GM19463 (cell line): ENCODE measurements at regions not wholly inside any gene's neighbourhood (a gene's known extent, or its start where the extent isn't known, plus 50 kb on each side); places are given as distances from the start of the nearest gene placed in this dataset.

Experiments
- ATAC-seq: cut with Tn5 transposase; IDR thresholded peaks from one replicate; pipeline ENCODE4 v1.9.1; 2021; ENCODE audit warnings: mild to moderate bottlenecking, moderate library complexity; ENCODE audit not compliant: unreplicated experiment

DNA sequence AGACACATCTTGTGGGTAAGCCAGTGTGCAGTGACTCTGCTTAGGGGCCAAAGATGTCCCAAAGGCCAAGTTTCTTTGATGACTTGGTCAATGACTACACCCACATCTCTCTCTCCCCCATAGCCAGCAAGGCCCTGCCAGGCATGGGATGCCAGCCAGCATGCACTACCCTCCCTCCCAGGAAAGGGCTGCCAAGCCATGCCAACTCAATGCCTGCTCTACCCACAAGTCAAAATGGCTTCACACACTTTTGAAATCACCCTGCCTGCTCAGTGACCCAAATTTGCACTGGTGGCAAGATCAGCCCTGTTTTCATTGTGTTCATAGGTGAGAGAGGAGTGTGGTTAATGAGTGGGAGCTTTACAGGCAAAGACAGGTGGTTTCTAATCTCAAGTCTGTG is 112.5 kb downstream of the MATN1 start:
- ATAC-seq: no peak

DNA sequence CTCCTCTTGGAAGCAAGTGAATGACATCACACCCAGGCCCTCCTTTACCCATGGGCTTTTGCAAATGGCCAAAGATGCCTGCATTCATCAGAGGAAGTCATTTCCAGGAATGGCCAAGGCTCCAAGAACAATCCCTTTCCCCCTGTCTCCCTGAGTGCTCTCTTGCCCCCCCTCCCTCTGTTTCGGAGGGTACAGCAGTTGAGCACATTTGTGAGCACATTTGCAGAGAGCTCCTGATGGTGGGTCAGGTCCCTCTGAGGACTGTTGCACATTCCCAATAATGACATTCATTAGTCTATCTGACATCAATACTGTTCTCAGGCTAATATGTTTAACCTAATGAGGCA is 113.4 kb downstream of the MATN1 start:
- ATAC-seq: no peak

DNA sequence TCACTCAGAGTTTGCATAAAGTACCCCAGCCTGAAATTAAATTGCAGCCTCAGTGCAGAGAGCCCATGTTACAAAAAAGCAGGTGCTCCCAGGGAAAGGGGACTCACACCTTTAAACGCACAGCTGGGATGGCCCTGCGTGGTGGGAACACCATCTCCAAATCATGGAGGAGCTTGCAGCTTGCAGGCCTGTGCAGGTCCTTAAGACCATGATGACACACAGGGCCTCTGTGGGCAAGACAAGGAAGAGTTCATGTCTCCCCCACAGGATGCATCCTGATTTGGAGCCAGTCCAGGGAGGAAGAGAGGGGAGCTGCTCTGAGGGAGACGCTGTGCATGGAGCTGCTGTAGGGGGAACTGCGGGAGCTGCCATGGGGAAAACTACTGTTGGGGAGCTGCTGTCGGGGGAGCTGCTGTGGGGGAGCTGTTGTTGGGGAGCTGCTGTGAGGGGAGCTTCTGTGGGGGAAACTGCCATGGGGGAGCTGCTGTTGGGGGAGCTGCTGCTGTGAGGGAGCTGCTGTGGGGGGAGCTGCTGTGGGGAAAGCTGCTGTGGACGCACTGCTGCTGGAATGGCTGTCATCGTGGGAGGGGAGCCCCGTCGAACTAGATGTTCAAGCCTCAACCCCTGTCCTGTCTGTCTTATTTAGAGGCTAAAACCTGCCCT is 113.9 kb downstream of the MATN1 start:
- ATAC-seq: no peak

DNA sequence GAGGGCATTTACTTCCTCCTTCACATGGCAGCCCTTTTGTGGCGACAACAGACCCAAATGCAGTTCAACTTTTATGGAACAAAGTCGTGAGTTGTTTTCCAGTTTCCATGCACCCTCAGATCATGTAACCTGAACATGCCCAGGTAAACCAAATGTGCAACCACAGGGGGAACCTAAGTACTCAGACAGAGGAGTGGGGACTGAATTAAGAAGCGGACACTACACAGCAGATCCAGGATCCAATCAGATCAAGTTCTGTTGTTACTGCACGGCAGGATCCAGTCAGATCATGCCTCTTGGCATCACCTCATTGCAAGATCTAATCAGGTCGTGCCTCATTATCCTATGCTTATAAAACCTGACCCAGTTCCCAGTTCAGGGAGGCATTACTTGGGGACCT is 115.7 kb downstream of the MATN1 start:
- no peak for ATAC-seq

DNA sequence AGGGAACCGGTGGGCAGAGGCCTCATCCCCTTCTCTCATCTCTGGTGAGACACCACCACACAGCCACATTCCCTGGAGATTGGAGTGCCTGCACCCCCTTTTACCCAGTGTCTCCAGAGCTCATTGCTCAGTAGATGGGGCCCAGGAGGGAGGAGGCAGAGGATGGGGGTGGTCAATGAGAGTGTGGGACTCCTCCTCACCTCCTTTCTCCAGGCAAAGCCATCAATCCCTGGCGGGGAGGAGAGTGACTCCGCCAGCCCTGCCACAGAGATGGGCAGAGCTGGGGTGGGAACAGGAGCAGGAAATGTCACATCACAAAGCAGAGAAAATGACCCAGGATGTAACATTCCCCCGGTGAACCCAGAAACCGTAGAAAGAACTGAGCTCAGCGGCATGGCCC is 117.2 kb downstream of the MATN1 start:
- ATAC-seq: no peak

DNA sequence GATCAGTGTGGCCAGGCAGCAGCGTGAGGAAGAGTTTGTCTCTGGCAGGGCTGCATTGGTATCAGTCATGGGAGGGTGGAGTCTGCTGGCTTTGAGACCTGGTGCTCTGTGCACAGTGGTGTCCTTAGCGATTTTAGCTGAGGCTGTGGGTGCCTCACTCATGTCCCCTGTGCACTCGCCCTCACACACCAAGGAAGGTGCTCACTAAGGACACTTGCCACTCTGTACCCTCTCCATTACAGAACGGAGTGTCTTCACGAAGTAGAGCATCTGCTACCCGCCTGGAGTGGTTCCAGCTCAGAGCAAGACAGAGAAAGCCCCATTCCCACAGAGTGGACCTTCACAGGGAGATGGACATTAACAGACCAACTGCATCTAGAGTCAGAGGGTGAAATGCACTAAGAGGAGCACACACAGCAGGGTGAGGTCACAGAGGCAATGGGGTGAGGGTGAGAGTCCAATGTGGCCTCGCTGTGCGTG is 117.9 kb downstream of the MATN1 start:
- no peak for ATAC-seq

DNA sequence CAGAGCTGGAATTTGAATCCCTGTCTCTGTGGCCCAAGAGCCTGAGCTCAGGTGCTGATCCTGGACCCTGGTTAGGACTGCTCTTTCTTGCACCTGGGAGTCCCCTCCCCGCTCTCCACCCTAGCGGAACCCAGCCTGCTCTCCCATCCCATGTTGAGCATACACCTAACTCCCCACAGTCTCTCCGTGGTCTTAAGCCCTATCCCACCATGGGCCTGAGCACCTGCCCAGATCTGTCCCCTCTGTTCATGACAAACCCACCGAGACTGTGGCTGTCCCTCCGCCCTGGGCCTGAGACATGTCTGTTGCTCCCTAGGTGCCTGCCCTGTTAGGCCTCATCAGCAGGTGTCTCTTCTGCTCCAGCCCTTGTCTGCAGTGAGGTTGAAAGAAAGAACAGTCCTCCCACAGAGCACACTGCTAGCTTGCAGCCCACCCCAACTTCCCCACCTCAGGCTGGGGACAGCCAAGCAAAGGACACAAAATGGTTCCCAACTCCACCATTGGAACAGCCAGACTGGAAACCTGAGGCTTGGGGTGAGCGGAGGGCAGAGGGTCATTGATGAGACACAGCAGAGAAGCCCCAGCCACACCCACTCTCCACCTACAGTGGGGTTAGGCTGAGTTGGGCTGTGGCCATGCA is 118.5 kb downstream of the MATN1 start:
- no peak for ATAC-seq

DNA sequence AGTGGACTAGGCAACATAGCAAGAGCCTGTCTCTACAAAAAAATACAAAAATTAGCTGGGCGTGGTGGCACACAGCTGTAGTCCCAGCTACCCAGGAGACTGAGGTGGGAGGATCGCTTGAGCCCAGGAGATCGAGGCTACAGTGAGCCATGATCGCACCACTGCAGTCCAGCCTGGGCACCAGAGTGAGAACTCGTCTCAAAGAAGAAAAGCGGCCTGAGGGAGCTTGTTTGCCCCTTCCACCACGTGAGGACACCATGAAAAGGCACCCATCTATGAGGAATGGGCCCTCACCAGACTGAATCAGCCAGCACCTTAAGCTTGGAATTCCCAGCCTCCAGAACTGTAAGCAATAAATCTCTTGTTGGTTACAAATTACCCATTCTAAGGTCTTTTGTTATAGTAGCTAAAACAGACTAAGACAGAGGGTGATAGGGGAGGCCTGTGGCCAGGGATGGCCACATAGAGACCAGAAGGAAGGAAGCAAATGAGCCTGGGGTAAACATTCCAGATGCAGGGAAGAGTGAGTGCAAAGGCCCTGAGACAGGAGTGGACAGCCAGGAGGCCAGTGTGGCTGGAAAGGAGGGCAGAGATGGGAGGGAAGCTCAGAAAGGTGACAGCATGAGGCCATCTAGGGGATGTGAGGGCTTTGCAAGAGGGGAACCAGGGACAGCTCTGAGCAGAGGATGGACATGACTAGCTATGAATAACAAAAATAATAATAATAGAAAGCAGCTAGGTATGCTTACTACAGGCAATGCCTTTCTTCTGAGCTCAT is 120.1 kb downstream of the MATN1 start:
- no peak for ATAC-seq

DNA sequence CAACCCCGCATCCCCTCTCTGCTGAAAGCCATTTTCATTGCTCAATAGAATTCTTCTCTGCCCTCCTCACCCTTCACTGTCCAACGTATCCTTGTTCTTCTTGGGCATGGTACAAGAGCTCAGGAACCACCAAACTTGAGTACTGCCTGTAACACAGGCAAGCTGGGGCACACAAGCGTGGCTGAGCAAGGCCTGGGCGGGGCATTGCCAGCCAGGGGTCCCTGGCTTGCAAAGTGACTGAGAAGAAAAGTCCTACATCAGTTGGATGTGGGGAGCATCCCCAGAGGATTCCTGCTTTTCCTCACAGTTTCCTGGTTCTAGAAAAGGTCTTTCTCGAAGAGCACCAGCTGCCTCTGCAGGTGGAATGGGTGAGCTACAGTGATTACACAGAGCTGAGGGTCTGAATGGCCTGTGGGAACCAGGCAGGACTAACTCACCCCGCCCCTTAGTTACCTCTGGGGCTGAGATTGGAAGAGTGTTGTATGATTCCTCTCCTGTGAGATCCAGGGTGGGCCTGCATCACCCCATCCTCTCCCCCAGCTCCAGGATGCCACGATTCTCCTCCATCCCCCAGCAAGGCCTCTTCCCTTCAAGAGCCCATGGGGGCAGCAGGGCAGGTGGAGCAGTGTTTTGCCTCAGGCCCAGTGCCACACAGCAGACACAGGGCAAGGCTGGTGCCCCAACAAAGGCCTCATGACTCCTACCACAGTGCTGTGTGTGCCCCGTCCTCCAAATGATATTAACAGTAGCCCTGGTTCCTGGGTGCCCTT is 121.9 kb downstream of the MATN1 start:
- no peak for ATAC-seq

DNA sequence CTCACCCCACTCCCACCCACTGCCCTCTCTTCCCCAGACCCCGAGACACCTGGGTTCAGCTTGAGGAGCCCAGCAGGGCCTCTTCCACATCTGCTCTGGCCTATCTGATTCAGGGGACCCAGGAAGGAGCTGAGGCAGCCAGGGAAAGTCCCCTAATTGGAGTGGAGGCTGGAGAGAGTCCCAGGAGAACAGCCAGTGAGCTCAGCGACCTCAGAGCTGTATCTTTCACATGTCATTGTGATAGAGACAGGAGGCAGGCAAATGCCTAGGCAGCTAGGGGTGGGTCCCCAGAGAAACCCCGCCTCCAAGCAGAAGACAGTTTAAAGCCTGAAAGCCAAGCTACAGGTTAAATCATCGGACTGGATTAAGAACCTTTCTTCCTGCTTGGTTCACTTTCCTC is 122.7 kb downstream of the MATN1 start:
- ATAC-seq: no peak

DNA sequence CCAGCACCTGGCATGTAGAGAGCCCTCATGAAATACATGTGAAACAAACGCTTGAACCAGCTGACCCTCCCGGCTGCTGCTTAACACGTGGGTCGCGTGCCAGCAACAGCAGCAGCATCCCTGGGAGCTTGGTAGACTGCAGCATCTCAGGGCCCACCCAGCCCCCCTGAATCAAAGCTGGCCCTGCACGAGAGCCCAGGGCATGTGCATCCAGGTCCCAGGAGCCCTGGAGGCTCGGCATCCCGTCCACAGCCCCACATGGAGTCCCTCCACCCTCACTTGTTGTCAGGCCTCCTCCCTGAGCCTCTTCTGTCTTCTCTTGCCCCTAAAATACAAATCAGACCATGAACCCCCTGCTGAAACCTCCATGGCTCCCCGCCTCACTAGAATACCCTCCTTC is 123.1 kb downstream of the MATN1 start:
- ATAC-seq: no peak

DNA sequence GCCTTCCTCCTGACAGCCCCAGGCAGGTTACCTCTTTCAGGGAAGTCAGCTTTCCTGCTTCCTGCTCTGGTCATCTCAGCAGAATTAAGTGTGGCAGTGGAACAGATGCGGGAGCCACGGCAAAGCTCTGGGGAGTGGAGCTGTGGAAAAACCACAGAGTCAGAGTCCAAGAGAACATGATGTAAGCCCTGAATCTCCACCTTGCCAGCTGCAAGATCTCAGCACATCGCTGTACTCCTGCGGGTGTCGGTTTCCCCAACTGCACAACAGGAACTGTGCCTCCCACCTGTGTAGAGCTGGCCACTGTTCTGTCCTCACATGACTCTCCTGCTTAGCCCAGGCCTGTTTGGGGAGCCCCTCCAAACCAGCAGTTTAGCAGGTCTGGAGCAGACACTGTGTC is 123.7 kb downstream of the MATN1 start:
- ATAC-seq: no peak

DNA sequence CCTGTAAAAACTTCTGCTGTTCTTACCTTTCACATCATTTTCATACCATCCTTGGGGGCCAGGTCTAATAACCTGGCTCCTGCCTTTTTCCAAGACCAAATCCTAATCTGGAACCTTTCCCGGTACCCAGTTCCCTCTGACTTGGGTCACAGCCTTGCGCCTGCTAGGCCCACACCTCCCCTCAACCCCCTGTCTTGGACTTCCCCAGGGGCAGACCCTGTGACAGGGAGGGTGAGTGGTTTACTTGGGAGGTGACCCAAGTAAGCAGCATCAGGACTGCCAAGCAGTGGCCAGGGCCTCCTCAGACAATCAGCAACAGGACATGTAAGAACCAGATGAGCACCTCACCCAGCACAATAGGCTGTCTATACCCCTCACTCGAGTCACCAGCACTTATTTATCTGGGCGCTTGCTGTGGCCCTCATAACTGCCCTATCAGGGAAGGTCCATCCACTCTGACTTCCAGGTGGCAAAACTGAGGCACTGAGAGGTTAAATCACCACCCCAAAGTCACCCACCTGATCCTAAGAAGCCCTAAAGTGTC is 124.7 kb downstream of the MATN1 start:
- ATAC-seq: no peak

DNA sequence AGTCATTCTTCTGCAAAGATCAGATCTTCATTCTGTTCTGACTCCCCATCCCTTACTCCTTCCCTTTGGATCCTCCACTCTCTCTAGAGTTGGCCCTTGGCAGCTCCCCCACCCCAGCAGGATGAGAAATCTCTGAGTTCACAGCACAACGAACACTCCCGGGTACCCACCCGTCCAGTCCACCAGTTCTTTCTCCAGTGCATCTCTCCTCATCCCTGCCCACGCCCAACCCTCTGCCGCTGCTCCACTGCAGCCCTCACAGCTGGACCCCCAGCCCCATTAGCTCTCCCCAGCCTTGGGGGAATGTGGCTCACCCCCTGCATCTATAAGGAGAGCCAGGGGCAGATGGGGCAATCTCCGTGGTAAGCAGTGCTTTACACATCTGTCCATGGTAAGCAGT is 125.7 kb downstream of the MATN1 start:
- ATAC-seq: no peak

DNA sequence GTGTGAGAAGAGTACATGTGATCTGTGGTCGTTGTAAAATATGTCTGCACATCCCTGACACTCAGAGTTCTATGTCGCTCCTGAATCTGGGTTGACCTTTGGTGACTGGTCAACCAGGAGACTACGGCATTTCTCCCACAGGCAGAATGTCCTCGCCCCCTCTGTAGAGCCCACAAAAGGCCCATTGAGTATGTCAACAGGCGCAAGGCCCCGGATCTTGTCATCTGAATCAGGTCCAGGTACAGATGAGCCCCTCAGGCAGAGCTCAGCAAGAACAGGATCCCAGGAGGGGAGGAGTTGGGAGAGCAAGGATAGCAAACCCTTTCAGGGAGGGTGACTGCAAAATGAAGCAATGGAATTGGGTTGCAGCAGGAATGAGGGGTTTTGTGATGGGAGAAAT is 126.5 kb downstream of the MATN1 start:
- ATAC-seq: no peak

DNA sequence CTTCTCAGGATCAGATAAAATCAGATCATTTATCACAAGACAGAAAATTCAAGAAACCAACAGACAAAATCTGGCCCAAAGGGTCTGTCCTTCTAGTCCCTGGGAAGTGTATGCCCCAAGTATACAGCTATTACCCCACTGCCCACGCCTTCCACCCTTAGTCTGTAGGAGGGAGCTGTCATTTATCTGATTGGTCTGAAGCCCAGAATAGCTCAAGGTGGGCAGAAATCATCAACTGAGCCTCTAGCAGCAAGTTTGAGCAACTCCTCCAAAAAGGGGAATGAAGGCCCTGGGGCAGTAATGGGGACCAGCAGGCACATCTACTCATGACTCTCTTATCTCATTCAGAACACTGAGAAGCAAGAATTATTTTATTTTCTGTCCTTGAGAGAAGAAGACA is 126.9 kb downstream of the MATN1 start:
- no peak for ATAC-seq

DNA sequence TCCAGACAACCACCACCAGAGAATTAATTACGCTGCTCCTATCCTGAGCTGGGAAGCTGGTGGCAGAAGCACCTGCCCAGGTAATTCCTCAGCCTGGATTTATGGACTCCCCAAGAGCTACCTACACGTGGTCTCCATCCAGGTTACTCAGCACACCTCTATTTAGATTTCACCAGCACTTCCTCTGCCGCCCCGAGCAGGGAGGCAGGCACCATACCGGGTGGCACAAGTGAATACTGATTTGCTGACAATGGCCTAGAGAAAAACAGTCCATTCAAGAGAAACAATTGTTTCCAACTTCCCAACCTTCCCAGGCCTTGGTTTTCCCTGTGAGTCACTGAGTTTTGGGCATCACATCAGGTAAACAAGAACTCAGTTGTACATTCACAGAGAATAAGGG is 134.3 kb downstream of the MATN1 start:
- no peak for ATAC-seq

DNA sequence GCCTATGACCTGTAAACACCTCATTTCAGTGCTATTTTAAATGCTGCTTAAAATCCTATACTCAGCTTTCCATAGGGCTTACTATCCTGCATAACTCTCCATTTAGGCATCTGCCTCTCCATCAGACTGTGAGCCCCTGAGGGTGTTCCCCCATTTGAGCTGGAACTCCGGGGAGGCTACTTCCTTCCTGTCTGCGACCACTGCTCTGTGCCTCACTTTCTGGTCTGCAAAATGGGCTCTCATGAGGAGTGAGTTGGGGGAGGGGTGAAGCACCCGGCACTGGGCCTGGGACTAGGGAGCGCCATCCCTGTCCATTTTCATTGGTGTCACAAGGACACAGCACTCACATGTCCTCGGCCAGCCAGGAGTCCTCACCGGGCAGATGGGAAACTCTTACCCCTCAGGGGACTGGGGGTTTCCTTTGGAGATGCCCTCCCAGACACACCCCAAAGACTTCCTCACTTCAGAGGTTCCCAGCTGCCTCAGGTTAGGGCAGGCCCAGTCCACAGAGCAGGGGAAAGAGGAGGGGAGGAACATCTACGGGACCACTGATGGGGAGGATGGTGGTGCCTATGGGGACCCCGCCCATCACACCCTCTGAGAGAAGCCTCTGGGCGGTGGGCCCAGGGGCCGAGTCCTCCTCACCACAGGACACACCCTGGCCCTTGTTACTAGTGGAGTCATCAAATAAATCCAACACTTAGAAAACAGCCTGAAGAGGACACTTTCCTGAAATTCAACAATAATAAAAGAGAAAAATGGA is 134.9 kb downstream of the MATN1 start:
- no peak for ATAC-seq

DNA sequence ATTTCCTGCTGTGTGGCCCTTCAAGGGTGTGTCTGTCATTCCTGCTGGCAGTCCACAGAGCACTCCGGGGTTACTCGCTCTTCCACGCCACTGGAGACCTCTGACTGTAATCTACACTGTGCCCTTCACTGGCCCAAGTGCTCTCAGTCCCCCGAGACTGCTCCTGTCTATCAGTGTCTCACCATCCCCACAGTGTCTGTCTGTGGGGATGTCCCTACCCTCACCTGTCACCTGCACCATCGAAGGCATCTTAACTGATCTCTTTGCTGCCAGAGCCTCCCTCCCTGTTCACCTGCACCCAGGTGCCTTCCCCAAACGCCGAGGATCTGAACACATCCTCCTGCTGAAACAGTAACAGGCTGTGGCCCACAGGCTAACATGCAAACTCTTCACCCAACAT is 136.7 kb downstream of the MATN1 start:
- no peak for ATAC-seq

DNA sequence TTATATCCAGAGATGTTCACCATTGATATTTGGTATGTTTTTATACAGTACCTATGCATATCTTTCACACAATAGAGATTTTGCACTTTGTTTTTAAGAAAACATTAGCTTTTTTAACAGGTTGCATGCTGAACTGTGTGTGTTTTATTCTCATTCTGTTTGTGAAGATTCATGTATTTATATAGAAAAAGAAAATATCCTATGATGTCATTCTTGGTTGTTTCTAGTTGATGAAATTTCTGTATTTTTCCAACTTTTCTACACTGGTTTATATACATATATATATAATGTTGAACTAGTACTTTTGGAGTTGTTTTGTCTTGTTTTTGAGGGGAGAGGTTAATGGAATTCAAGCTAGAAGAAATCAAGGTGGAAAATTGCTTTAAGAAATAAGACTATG is 143.8 kb downstream of the MATN1 start:
- no peak for ATAC-seq

DNA sequence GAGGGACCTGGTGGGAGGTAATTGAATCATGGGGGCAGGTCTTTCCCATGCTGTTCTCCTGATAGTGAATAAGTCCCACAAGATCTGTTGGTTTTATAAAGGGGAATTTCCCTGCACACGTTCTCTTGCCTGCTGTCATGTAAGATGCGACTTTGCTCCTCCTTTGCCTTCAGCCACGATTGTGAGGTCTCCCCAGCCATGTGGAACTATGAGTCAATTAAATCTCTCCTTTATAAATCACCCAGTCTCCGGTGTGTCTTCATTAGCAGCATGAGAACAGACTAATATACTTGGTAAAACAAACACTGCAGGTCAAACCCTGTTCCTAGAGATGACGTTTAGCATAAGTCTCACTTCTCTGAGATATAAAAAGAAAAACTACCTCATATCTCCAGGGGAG is 148.3 kb downstream of the MATN1 start:
- no peak for ATAC-seq
